ENCODE measurements at regions not wholly inside any gene's neighbourhood (a gene's known extent, or its start where the extent isn't known, plus 50 kb on each side); places are given as distances from the start of the nearest gene placed in this dataset.
"Not testable (repeated sequence)": the region's sequence is repeated elsewhere in the genome, so short reads cannot be mapped to it uniquely, and the experiment has no call there.

- no peak for DNase-seq
Observed at GRCh38 chr2:53610260-53610659, 157.3 kb upstream of the CHAC2 start.

- no peak for DNase-seq
Observed at GRCh38 chr2:53609551-53609950, 158.1 kb upstream of the CHAC2 start.

- DNase-seq: no peak
Observed at GRCh38 chr2:53608293-53608692, 159.3 kb upstream of the CHAC2 start.

- no peak for DNase-seq
Observed at GRCh38 chr2:53600815-53601214, 166.8 kb upstream of the CHAC2 start.

GRCh38 chr2:53586733-53587612 lies 180.6 kb upstream of the CHAC2 start:
- DNase-seq: not testable (repeated sequence)

GRCh38 chr2:53584986-53585385 lies 182.6 kb upstream of the CHAC2 start:
- no peak for DNase-seq

GRCh38 chr2:53583583-53583982 lies 184.0 kb upstream of the CHAC2 start:
- no peak for DNase-seq

GRCh38 chr2:53582556-53582955 lies 185.0 kb upstream of the CHAC2 start:
- DNase-seq: no peak

GRCh38 chr2:53576166-53576565 lies 191.4 kb upstream of the CHAC2 start:
- no peak for DNase-seq

GRCh38 chr2:53575721-53576124 lies 191.9 kb upstream of the CHAC2 start:
- no peak for DNase-seq

- DNase-seq: no peak
Observed at GRCh38 chr2:53572696-53573095, 194.9 kb upstream of the CHAC2 start.

- no peak for DNase-seq
Observed at GRCh38 chr2:53569957-53570727, 197.5 kb upstream of the CHAC2 start.

GRCh38 chr2:53568469-53568868 lies 199.1 kb upstream of the CHAC2 start:
- DNase-seq: no peak

- no peak for DNase-seq
Observed at GRCh38 chr2:53567073-53567472, 200.5 kb upstream of the CHAC2 start.

GRCh38 chr2:53562407-53562806 lies 205.2 kb upstream of the CHAC2 start:
- no peak for DNase-seq

GRCh38 chr2:53561155-53561554 lies 206.4 kb upstream of the CHAC2 start:
- no peak for DNase-seq

- DNase-seq: no peak
Observed at GRCh38 chr2:53559302-53559966, 208.2 kb upstream of the CHAC2 start.

GRCh38 chr2:53558867-53559266 lies 208.7 kb upstream of the CHAC2 start:
- DNase-seq: no peak

- no peak for DNase-seq
Observed at GRCh38 chr2:53549497-53549896, 218.1 kb upstream of the CHAC2 start.

- DNase-seq: no peak
Observed at GRCh38 chr2:53545604-53546003, 222.0 kb upstream of the CHAC2 start.

- no peak for DNase-seq
Observed at GRCh38 chr2:53544871-53545558, 222.6 kb upstream of the CHAC2 start.

GRCh38 chr2:53543083-53543482 lies 224.5 kb upstream of the CHAC2 start:
- no peak for DNase-seq
